Lung (tissue), 11 donors: ENCODE measurements at regions not wholly inside any gene's neighbourhood (a gene's known extent, or its start where the extent isn't known, plus 50 kb on each side); places are given as distances from the start of the nearest gene placed in this dataset.

Experiments used
- ATAC-seq: fragments of 200-7000 bp; cut with Tn5 transposase; one replicate; pipeline ENCODE4 v1.9.1; 2020; ENCODE audit warnings: moderate number of reproducible peaks; ENCODE audit not compliant: insufficient read depth, low FRiP score
- DNase-seq, 3 donors: peaks; one replicate each; pipeline ENCODE4 v3.0.0-alpha.2; 2013 to 2017
- H3K27ac ChIP-seq, 2 donors: one replicate each; pipeline ENCODE4 v1.5.1; 2013; ENCODE audit warnings: mild to moderate bottlenecking in 2 of 2, moderate library complexity in 2 of 2, control low read depth in 1 of 2, inconsistent platforms in 1 of 2, low read depth in 1 of 2, low read length in 1 of 2
- H3K27me3 ChIP-seq, 3 donors: one replicate each; pipeline ENCODE4 v1.5.1; 2013; ENCODE audit warnings: low read length in 2 of 3; ENCODE audit not compliant: control insufficient read depth in 3 of 3, insufficient read depth in 3 of 3
- H3K36me3 ChIP-seq, 4 donors: one replicate each; pipeline ENCODE4 v1.5.1; 2013; ENCODE audit warnings: low read length in 4 of 4, mild to moderate bottlenecking in 1 of 4, moderate library complexity in 1 of 4; ENCODE audit not compliant: control insufficient read depth in 4 of 4, insufficient read depth in 4 of 4
- H3K4me1 ChIP-seq, 5 donors: one replicate each; pipeline ENCODE4 v1.5.1; 2013; ENCODE audit warnings: low read length in 5 of 5, mild to moderate bottlenecking in 2 of 5, moderate library complexity in 1 of 5; ENCODE audit not compliant: control insufficient read depth in 5 of 5, insufficient read depth in 5 of 5
- H3K4me3 ChIP-seq: one replicate; pipeline ENCODE4 v1.5.1; 2013; ENCODE audit warnings: mild to moderate bottlenecking, control low read depth, moderate library complexity
- H3K9ac ChIP-seq, 2 donors: one replicate each; pipeline ENCODE4 v1.5.1; 2013; ENCODE audit warnings: low read length in 2 of 2, control low read depth in 1 of 2; ENCODE audit not compliant: insufficient read depth in 1 of 2
- H3K9me3 ChIP-seq, 4 donors: one replicate each; pipeline ENCODE4 v1.5.1; 2013; ENCODE audit warnings: low read length in 3 of 4, mild to moderate bottlenecking in 1 of 4, moderate library complexity in 1 of 4; ENCODE audit not compliant: control insufficient read depth in 4 of 4, insufficient read depth in 3 of 4
- CTCF ChIP-seq: IDR thresholded peaks from 2 replicates; pipeline ENCODE4 v1.5.1; 2012; ENCODE audit warnings: mild to moderate bottlenecking; ENCODE audit errors: control extremely low read depth, extremely low read depth
- WGBS, 2 donors: extraction: QIAGEN DNeasy Blood & Tissue Kit; methylation state at CpG; one replicate each; pipeline ENCODE4 v1.1.7; 2013; 5-methylcytosine and 5-hydroxymethylcytosine counted together
- donor health status: control.
- donor health status: control.
- donor health status: Bipolar disorder and iron deficiency.
- donor health status: healthy.
- donor health status: DM: yes; HTN: yes; CAD: no.

DNA sequence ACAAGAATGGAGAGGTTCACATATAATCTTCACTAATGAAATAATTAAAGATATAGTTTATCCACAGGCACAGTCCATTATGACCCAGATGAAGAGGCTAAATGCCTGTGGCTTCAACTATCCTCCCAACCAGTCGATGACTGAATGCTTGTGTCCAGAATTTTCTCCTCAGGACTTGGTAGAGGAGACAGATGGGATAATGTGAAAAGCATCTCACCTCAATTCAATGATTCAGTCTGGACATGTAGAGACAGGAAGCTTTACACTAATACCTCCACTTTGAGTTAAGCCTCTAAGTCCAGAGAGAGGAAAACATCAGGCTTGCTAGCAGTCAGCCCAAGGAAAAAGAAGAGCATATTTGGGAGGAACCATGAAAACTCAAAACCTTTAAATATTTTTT, 59.1 kb upstream of the COL1A2 start:
- Histone ChIP-seq H3K4me3 (no peak overlapping the region), H3K27ac (no peak overlapping the region), H3K4me1 (peaks cover 0 to 7% (median 0%) of the 10 kb centered on the region in 5 donors), H3K9ac (no peak overlapping the region), H3K27me3 (no peaks in the 10 kb centered on the region), H3K9me3 (no peaks in the 10 kb centered on the region), H3K36me3 (no peaks in the 10 kb centered on the region)
- no peak for TF ChIP-seq CTCF
- DNase-seq (no peak), ATAC-seq (no peak)
- WGBS, 2 donors = 86 to 93% methylated on average over 1 of the region's 1 CpG

- H3K27me3 ChIP-seq = no peaks in the 10 kb centered on the region
- no peak for TF ChIP-seq CTCF
- peaks cover 0 to 7% (median 0%) of the 10 kb centered on the region in 5 donors for H3K4me1 ChIP-seq
- no peaks in the 10 kb centered on the region for H3K36me3 ChIP-seq
- DNase-seq = no peak
- H3K4me3 ChIP-seq = no peak overlapping the region
- H3K9ac ChIP-seq = no peak overlapping the region
- H3K9me3 ChIP-seq = no peaks in the 10 kb centered on the region
- 53 to 65% methylated on average over 2 of the region's 2 CpGs for WGBS, 2 donors
- no peak for ATAC-seq
- no peak overlapping the region for H3K27ac ChIP-seq
Observed at GRCh38 chr7:94336009-94336408, 58.7 kb upstream of the COL1A2 start.

DNA sequence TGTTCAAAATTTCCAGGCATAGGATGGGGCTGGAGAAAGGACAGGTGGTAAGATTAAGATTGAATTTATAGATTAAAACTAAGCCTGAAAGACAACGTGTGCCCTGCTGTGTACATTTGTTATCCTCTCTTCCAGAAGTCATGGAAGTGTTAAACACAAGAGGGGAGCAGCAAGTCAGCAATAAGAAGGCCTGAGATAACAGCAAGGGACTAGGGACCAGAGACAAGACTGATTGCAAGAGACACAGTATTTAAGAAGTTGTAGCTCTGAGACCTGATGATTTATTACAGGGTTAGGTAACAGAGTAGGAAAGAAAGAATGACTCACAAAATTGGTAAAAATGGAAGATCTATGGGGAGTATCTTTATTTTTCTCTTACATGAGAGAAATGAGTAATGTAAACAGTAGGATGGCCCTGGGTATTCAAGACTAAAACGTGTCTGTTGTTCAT, 55.7 kb upstream of the COL1A2 start:
- WGBS, 2 donors = 44 to 47% methylated on average over 2 of the region's 2 CpGs
- DNase-seq (no peak), ATAC-seq (no peak)
- H3K4me3 ChIP-seq = no peak overlapping the region
- H3K4me1 ChIP-seq = peaks cover 0 to 4% (median 0%) of the 10 kb centered on the region in 5 donors
- H3K36me3 ChIP-seq = no peaks in the 10 kb centered on the region
- no peak overlapping the region for H3K27ac ChIP-seq
- H3K9me3 ChIP-seq = no peaks in the 10 kb centered on the region
- no peak overlapping the region for H3K9ac ChIP-seq
- no peak for TF ChIP-seq CTCF
- H3K27me3 ChIP-seq = no peaks in the 10 kb centered on the region

DNA sequence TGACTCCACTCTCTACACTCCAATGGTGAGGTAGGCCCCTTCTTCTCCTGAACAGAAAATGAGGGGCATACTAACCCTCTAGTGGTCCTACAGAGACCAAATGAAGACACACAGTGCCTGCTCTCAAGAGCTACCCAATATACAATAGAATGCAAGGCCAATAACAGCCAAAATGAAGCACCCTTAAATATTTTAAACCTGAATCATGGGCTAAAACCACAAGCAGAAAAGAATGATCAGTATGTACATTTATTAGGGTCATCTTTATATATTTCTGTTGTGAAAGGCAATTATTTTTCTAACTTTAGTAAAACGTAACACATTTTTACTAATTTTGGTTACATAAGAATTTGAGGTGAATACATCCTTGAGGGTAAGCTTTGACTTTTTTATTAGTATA, 49.9 kb upstream of the COL1A2 start:
- Histone ChIP-seq H3K4me3 (no peak overlapping the region), H3K36me3 (no peaks in the 10 kb centered on the region), H3K27me3 (no peaks in the 10 kb centered on the region), H3K27ac (no peak overlapping the region), H3K9me3 (no peaks in the 10 kb centered on the region), H3K4me1 (peaks cover 0 to 22% (median 0%) of the 10 kb centered on the region in 5 donors), H3K9ac (no peak overlapping the region)
- TF ChIP-seq CTCF = no peak
- WGBS, 2 donors = 90 to 96% methylated on average over 1 of the region's 1 CpG
- no peak for DNase-seq
- ATAC-seq = no peak
